GM12891 (cell line): ENCODE measurements at regions not wholly inside any gene's neighbourhood (a gene's known extent, or its start where the extent isn't known, plus 50 kb on each side); places are given as distances from the start of the nearest gene placed in this dataset.

Experiments used
- POLR2A ChIP-seq: IDR thresholded peaks from 2 replicates; pipeline ENCODE4 v1.6.1; 2011; ENCODE audit warnings: low read depth, low read length, control low read depth
- POLR2AphosphoS5 ChIP-seq: IDR thresholded peaks from 2 replicates; pipeline ENCODE4 v1.6.1; 2011; ENCODE audit warnings: low read depth, low read length, control low read depth
- POU2F2 ChIP-seq: IDR thresholded peaks from 2 replicates; pipeline ENCODE4 v1.6.1; 2011; ENCODE audit warnings: low read depth, mild to moderate bottlenecking, control low read depth, low read length, moderate library complexity
- SPI1 ChIP-seq: IDR thresholded peaks from 2 replicates; pipeline ENCODE4 v1.6.1; 2011; ENCODE audit warnings: low read depth, low read length, control low read depth
- TAF1 ChIP-seq: IDR thresholded peaks from 2 replicates; pipeline ENCODE4 v1.6.1; 2011; ENCODE audit warnings: low read depth, low read length, control low read depth

GRCh38 chr2:237269138-237269875 is 144.7 kb downstream of the COL6A3 start:
- TF ChIP-seq POLR2AphosphoS5 (no peak), POLR2A (no peak), TAF1 (no peak), SPI1 (no peak), POU2F2 (no peak)
